H1 (cell line): ENCODE measurements at regions not wholly inside any gene's neighbourhood (a gene's known extent, or its start where the extent isn't known, plus 50 kb on each side); places are given as distances from the start of the nearest gene placed in this dataset.

Experiments used
- CTCF ChIA-PET: fragments of 300-600 bp; sonication (Branson Sonifier 250); formaldehyde crosslinking; loops from one replicate; lab custom pipeline; 2021; ENCODE audit not compliant: partially characterized antibody; lab: Charles Lee
- POLR2A ChIA-PET: fragments of 300-600 bp; sonication (Branson Sonifier 250); formaldehyde crosslinking; loops from one replicate; lab custom pipeline; 2021; ENCODE audit warnings: inconsistent platforms; ENCODE audit not compliant: partially characterized antibody; lab: Charles Lee
- DNase-seq, 2 experiments: peaks; one replicate each; pipeline versions ENCODE4 v3.0.0 to v3.0.0-alpha.2; 2010 to 2022; ENCODE audit warnings: low spot score in 2 of 2, low read depth in 1 of 2, mixed read lengths in 1 of 2
- FAIRE-seq: peaks from 2 replicates; lab custom pipeline; 2011; peaks lifted over from hg19 to GRCh38; lab: Jason Lieb, UNC
- H2AFZ ChIP-seq: 2 replicates; pipeline ENCODE4 v1.8.1; 2012; ENCODE audit warnings: low read length, inconsistent platforms
- H2AK5ac ChIP-seq: 2 replicates; pipeline ENCODE4 v1.6.1; 2013; ENCODE audit warnings: low read depth, low read length
- H2BK120ac ChIP-seq: replicated peaks from 2 replicates; pipeline ENCODE3; 2013; ENCODE audit warnings: low read depth, low read length, inconsistent platforms
- H2BK12ac ChIP-seq: 2 replicates; pipeline ENCODE4 v1.6.1; 2013; ENCODE audit warnings: low read depth, low read length
- H2BK15ac ChIP-seq: 2 replicates; pipeline ENCODE4 v1.6.1; 2013; ENCODE audit warnings: low read length
- H2BK20ac ChIP-seq: 2 replicates; pipeline ENCODE4 v1.6.1; 2013; ENCODE audit warnings: low read length
- H2BK5ac ChIP-seq: 2 replicates; pipeline ENCODE4 v1.6.1; 2013; ENCODE audit warnings: low read depth, low read length
- H3K14ac ChIP-seq: 2 replicates; pipeline ENCODE4 v1.6.1; 2013; ENCODE audit warnings: inconsistent platforms; ENCODE audit not compliant: insufficient read length
- H3K18ac ChIP-seq: 2 replicates; pipeline ENCODE4 v1.6.1; 2013; ENCODE audit warnings: low read length; ENCODE audit errors: extremely low read depth
- H3K23ac ChIP-seq: 2 replicates; pipeline ENCODE4 v1.6.1; 2013; ENCODE audit warnings: inconsistent platforms; ENCODE audit not compliant: insufficient read length
- H3K23me2 ChIP-seq: 2 replicates; pipeline ENCODE4 v1.6.1; 2013; ENCODE audit warnings: low read depth, low read length
- H3K27ac ChIP-seq: 2 replicates; pipeline ENCODE4 v1.6.1; 2011; ENCODE audit warnings: low read depth, low read length, inconsistent platforms
- H3K27me3 ChIP-seq, 4 experiments: replicated peaks in 1 of 4; 1 replicate in 1 of 4; 2 replicates in 3 of 4; pipeline versions ENCODE4 v1.6.1 to v1.8.1; 2011 to 2013; ENCODE audit warnings: low read length in 3 of 4, mild to moderate bottlenecking in 3 of 4, inconsistent platforms in 2 of 4, mixed read lengths in 2 of 4, moderate library complexity in 1 of 4; ENCODE audit not compliant: control insufficient read depth in 3 of 4, insufficient read depth in 3 of 4; ENCODE audit errors: extremely low read depth in 1 of 4
- H3K36me3 ChIP-seq, 4 experiments: 2 replicates each; pipeline versions ENCODE4 v1.6.1 to v1.8.1; 2011 to 2013; ENCODE audit warnings: mild to moderate bottlenecking in 4 of 4, low read length in 3 of 4, moderate library complexity in 2 of 4, control low read depth in 1 of 4, inconsistent platforms in 1 of 4; ENCODE audit not compliant: insufficient read depth in 4 of 4, control insufficient read depth in 2 of 4
- H3K4ac ChIP-seq: replicated peaks from 2 replicates; pipeline ENCODE3; 2013; ENCODE audit warnings: low read length, low read depth, mixed read lengths, inconsistent platforms; ENCODE audit not compliant: insufficient read length
- H3K4me1 ChIP-seq, 4 experiments: replicated peaks in 1 of 4; 1 replicate in 1 of 4; 2 replicates in 3 of 4; pipeline versions ENCODE4 v1.6.1 to v1.8.1; 2011 to 2013; ENCODE audit warnings: low read length in 3 of 4, inconsistent platforms in 2 of 4, mixed read lengths in 1 of 4; ENCODE audit not compliant: insufficient read depth in 4 of 4, control insufficient read depth in 3 of 4
- H3K4me2 ChIP-seq, 2 experiments: 2 replicates each; pipeline versions ENCODE4 v1.6.1 to v1.8.1; 2011 to 2013; ENCODE audit warnings: low read depth in 2 of 2, low read length in 2 of 2, control low read depth in 1 of 2, inconsistent platforms in 1 of 2, mild to moderate bottlenecking in 1 of 2; ENCODE audit not compliant: insufficient read depth in 1 of 2
- H3K4me3 ChIP-seq, 4 experiments: fragments of 200-600, 300-600 bp in 1 of 4; sonication (generic), shearing (Covaris generic), sonication (Bioruptor Twin) in 1 of 4; 2 replicates each; pipeline versions ENCODE4 v1.5.1 to v1.8.1; 2011 to 2016; ENCODE audit warnings: low read length in 4 of 4, low read depth in 3 of 4, control low read depth in 2 of 4, inconsistent platforms in 2 of 4, mild to moderate bottlenecking in 2 of 4, mixed read lengths in 1 of 4, moderate library complexity in 1 of 4; ENCODE audit not compliant: insufficient read depth in 2 of 4; ENCODE audit errors: extremely low read depth in 1 of 4
- H3K56ac ChIP-seq: replicated peaks from 2 replicates; pipeline ENCODE3; 2013; ENCODE audit warnings: low read depth, mild to moderate bottlenecking, mixed read lengths, low read length, inconsistent platforms; ENCODE audit not compliant: insufficient read length
- H3K79me1 ChIP-seq: 2 replicates; pipeline ENCODE4 v1.6.1; 2013; ENCODE audit warnings: low read depth, low read length, control low read depth
- H3K79me2 ChIP-seq, 2 experiments: 2 replicates each; pipeline versions ENCODE4 v1.6.1 to v1.8.1; 2012 to 2013; ENCODE audit warnings: low read length in 2 of 2, mild to moderate bottlenecking in 2 of 2, inconsistent platforms in 1 of 2; ENCODE audit not compliant: insufficient read depth in 2 of 2, control insufficient read depth in 1 of 2
- H3K9ac ChIP-seq, 4 experiments: replicated peaks in 1 of 4; 1 replicate in 1 of 4; 2 replicates in 3 of 4; pipeline versions ENCODE4 v1.6.1 to v1.8.1; 2011 to 2013; ENCODE audit warnings: low read depth in 3 of 4, low read length in 3 of 4, control low read depth in 2 of 4, mild to moderate bottlenecking in 2 of 4, moderate library complexity in 2 of 4, inconsistent platforms in 1 of 4; ENCODE audit errors: extremely low read depth in 1 of 4
- H3K9me3 ChIP-seq, 2 experiments: 2 replicates each; pipeline versions ENCODE4 v1.6.1 to v1.8.1; 2012 to 2013; ENCODE audit warnings: mild to moderate bottlenecking in 2 of 2, moderate library complexity in 2 of 2, control low read depth in 1 of 2, inconsistent platforms in 1 of 2, low read depth in 1 of 2, low read length in 1 of 2, mixed read lengths in 1 of 2; ENCODE audit not compliant: insufficient read depth in 2 of 2
- H4K20me1 ChIP-seq, 2 experiments: replicated peaks in 1 of 2; 2 replicates each; pipeline versions ENCODE3 to v1.8.1; 2011 to 2013; ENCODE audit warnings: inconsistent platforms in 2 of 2, low read length in 2 of 2, mild to moderate bottlenecking in 1 of 2; ENCODE audit not compliant: insufficient read depth in 2 of 2, control insufficient read depth in 1 of 2
- H4K5ac ChIP-seq: 2 replicates; pipeline ENCODE4 v1.6.1; 2013; ENCODE audit warnings: low read length, low read depth, mixed read lengths, inconsistent platforms; ENCODE audit not compliant: insufficient read length
- H4K8ac ChIP-seq: 2 replicates; pipeline ENCODE4 v1.8.0; 2013; ENCODE audit warnings: mild to moderate bottlenecking, moderate library complexity, low read length, inconsistent platforms; ENCODE audit not compliant: insufficient read depth; ENCODE audit errors: extremely low read depth
- H4K91ac ChIP-seq: replicated peaks from 2 replicates; pipeline ENCODE3; 2013; ENCODE audit warnings: low read length, mixed read lengths, inconsistent platforms; ENCODE audit not compliant: insufficient read length
- BRCA1 ChIP-seq: IDR thresholded peaks from 2 replicates; pipeline ENCODE4 v1.6.1; 2012; ENCODE audit warnings: low read depth, low read length, improper control_type of control experiment
- CHD2 ChIP-seq: IDR thresholded peaks from 2 replicates; pipeline ENCODE4 v1.6.1; 2012; ENCODE audit warnings: low read length, improper control_type of control experiment
- SP1 ChIP-seq: IDR thresholded peaks from 2 replicates; pipeline ENCODE4 v1.6.1; 2011; ENCODE audit warnings: low read depth, low read length
- WGBS, 2 experiments: shearing (Covaris generic) in 1 of 2; methylation state at CpG; one replicate each; pipeline versions ENCODE4 v1.1.6 to v1.1.7; 2013 to 2015; ENCODE audit warnings: low lambda C conversion rate in 2 of 2, mixed read lengths in 2 of 2, inconsistent platforms in 1 of 2, low coverage in 1 of 2, missing lambda C conversion rate in 1 of 2; ENCODE audit not compliant: insufficient replicate concordance in 2 of 2, insufficient coverage in 1 of 2, insufficient read length in 1 of 2; ENCODE audit errors: extremely low coverage in 1 of 2, missing lambda C conversion rate in 1 of 2; 5-methylcytosine and 5-hydroxymethylcytosine counted together

DNA sequence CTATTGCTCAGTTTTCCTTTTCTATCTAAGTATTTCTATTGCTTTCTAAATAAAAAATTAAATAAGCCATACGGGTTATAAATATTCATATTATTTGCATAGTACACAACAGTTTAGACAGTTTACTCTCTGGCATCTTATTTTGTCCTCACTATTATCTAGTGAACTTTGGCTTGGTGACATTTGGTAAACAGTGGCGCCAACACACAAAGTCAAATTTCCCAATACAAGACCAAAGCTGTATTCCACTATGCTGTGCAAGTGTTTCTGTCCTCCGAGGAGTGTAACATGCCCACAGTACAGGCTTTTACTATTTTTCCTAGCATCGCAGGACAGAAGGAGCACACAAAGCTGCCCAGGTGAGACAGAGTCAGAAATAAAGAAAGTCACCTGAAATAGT, 61.7 kb upstream of the TP63 start:
- WGBS, 2 experiments = 86% methylated on average over 4 of the region's 4 CpGs; no CpG with 5 or more reads in 1 of the 2 experiments
- Histone ChIP-seq H3K36me3 (no peaks in the 10 kb centered on the region), H3K9me3 (no peaks in the 10 kb centered on the region), H3K4me1 (no peaks in the 10 kb centered on the region), H3K79me2 (no peaks in the 10 kb centered on the region), H3K4me3 (no peak overlapping the region), H2BK12ac (no peak overlapping the region), H3K4ac (no peak overlapping the region), H2AFZ (no peak overlapping the region), H3K18ac (no peak overlapping the region), H3K23me2 (no peaks in the 10 kb centered on the region), H3K23ac (no peak overlapping the region), H4K5ac (no peak overlapping the region), H2AK5ac (no peak overlapping the region), H3K27ac (no peak overlapping the region), H3K79me1 (no peaks in the 10 kb centered on the region), H4K8ac (no peak overlapping the region), H2BK15ac (no peak overlapping the region), H4K20me1 (no peaks in the 10 kb centered on the region), H3K27me3 (no peaks in the 10 kb centered on the region), H2BK120ac (no peak overlapping the region), H4K91ac (no peak overlapping the region), H2BK5ac (no peak overlapping the region), H2BK20ac (no peak overlapping the region), H3K4me2 (no peak overlapping the region), H3K56ac (no peak overlapping the region), H3K9ac (no peak overlapping the region), H3K14ac (no peak overlapping the region)
- CTCF ChIA-PET = no interaction called here
- POLR2A ChIA-PET = no interaction called here
- FAIRE-seq (no peak), DNase-seq (no peak)
- TF ChIP-seq CHD2 = no peak
- no peak for TF ChIP-seq BRCA1
- no peak for TF ChIP-seq SP1
